ENCODE measurements at regions not wholly inside any gene's neighbourhood (a gene's known extent, or its start where the extent isn't known, plus 50 kb on each side); places are given as distances from the start of the nearest gene placed in this dataset.
"Not testable (repeated sequence)": the region's sequence is repeated elsewhere in the genome, so short reads cannot be mapped to it uniquely, and the experiment has no call there.

DNA sequence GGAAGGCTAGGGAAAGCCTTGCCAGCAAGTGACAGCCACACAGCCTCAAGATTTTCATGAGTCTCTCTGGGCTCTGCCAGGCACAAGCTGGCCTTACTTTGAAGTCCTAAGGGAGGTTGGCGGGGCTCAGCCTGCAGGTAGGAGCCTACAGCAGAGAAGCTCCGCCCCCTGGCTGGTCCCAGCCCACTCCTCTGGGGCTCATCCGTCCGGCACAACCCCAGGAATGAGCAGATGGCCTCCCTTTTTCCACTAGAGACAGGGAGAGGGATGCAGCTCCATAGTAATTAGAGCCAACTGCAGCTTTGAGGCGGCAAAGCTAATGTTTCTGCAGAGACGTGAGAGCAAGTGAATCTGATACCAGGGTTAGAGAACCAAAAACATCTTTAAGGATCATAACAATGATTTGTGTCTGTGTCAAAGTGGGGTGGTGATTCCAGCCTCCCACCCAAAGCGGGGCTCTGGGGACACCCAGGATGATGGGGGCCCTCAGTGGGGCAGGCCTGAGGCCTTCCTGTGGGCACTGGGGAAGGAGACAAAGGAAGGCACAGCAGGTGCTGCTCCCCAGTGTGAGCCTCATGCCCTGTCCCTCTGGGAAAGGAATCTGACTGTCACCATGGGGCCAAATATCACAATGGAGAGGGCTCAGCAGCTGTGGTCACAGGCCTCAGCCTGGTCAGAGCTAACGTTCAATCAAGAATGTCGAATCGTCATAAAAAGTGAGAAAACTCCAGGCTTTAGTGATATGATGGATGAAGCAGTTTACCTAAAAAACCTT is 61.5 kb downstream of the RBFOX3 start:
- Histone ChIP-seq H3K4me1 (ENCODE audit: insufficient read depth) (no peaks in the 10 kb centered on the region), H2AFZ (no peak overlapping the region), H3K27ac (no peak overlapping the region), H3K9me2 (ENCODE audit: insufficient read depth) (no peaks in the 10 kb centered on the region), H3F3A (ENCODE audit: insufficient read depth) (no peaks in the 10 kb centered on the region), H3K36me3 (ENCODE audit: low read depth) (no peaks in the 10 kb centered on the region), H3K4me3 (no peak overlapping the region), H3K79me2 (ENCODE audit: insufficient read depth) (no peaks in the 10 kb centered on the region), H3K9me3 (ENCODE audit: low read depth) (no peaks in the 10 kb centered on the region), H3K9ac (no peak overlapping the region), H3K4me2 (ENCODE audit: unreplicated experiment) (no peak overlapping the region), H3K27me3 (replicated peaks; ENCODE audit: insufficient read depth) (no peaks in the 10 kb centered on the region), H4K20me1 (ENCODE audit: insufficient read depth) (no peaks in the 10 kb centered on the region)
- WGBS, 2 experiments (ENCODE audit: low coverage in 1 of 2, low lambda C conversion rate in 2 of 2, missing lambda C conversion rate in 2 of 2), result 38 to 43% methylated on average over 10 of the region's 10 CpGs
- no peak for TF ChIP-seq EZH2 (IDR thresholded peaks at IDR 0.05; ENCODE audit: insufficient read depth, poor library complexity, severe bottlenecking)
- no peak for TF ChIP-seq EZH2phosphoT487 (IDR thresholded peaks at IDR 0.05; ENCODE audit: insufficient read depth, low read depth)
- in situ Hi-C loops (cut with MboI), result no loop called here
- DNase-seq, result no peak

DNA sequence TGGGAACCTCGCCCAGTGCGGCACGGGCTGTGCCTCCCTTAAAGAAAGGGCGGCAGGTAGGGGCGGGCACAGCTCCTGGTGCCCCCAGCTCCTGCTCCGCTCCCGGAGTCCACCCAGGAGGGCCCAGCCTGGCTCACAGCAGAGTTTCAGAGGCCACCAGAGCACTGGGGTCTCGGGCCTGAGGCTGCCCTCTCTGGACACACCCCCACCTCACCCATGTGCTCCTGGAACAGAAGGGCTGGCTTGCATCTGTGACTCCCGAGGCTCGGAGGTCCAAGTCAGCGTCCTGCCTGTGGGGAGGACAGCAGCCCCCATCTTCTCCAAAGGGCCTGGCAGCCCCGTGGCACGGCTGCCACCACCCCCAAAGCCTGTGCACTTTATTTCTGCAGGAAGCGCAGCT is 62.7 kb downstream of the RBFOX3 start:
- no peak overlapping the region for H3K9ac ChIP-seq
- H3K4me3 ChIP-seq, result no peak overlapping the region
- H3F3A ChIP-seq (ENCODE audit: insufficient read depth), result no peaks in the 10 kb centered on the region
- TF ChIP-seq EZH2 (IDR thresholded peaks at IDR 0.05; ENCODE audit: insufficient read depth, poor library complexity, severe bottlenecking), result no peak
- no peak for TF ChIP-seq EZH2phosphoT487 (IDR thresholded peaks at IDR 0.05; ENCODE audit: insufficient read depth, low read depth)
- H3K4me1 ChIP-seq (ENCODE audit: insufficient read depth), result no peaks in the 10 kb centered on the region
- no peaks in the 10 kb centered on the region for H4K20me1 ChIP-seq (ENCODE audit: insufficient read depth)
- in situ Hi-C loops (cut with MboI), result no loop called here
- H3K27ac ChIP-seq, result no peak overlapping the region
- no peak for DNase-seq
- 49 to 53% methylated on average over 14 of the region's 14 CpGs for WGBS, 2 experiments (ENCODE audit: low coverage in 1 of 2, low lambda C conversion rate in 2 of 2, missing lambda C conversion rate in 2 of 2)
- H3K27me3 ChIP-seq (replicated peaks; ENCODE audit: insufficient read depth), result no peaks in the 10 kb centered on the region
- no peak overlapping the region for H2AFZ ChIP-seq
- H3K79me2 ChIP-seq (ENCODE audit: insufficient read depth), result no peaks in the 10 kb centered on the region
- no peak overlapping the region for H3K4me2 ChIP-seq (ENCODE audit: unreplicated experiment)
- H3K9me2 ChIP-seq (ENCODE audit: insufficient read depth), result no peaks in the 10 kb centered on the region
- no peaks in the 10 kb centered on the region for H3K36me3 ChIP-seq (ENCODE audit: low read depth)
- no peaks in the 10 kb centered on the region for H3K9me3 ChIP-seq (ENCODE audit: low read depth)

GRCh38 chr17:79547586-79547985 is 63.3 kb downstream of the RBFOX3 start:
- Histone ChIP-seq H3K9me3 (ENCODE audit: low read depth) (no peaks in the 10 kb centered on the region), H3K4me3 (no peak overlapping the region), H3K27ac (no peak overlapping the region), H3K9me2 (ENCODE audit: insufficient read depth) (no peaks in the 10 kb centered on the region), H3K27me3 (replicated peaks; ENCODE audit: insufficient read depth) (no peaks in the 10 kb centered on the region), H2AFZ (no peak overlapping the region), H3K9ac (no peak overlapping the region), H3F3A (ENCODE audit: insufficient read depth) (no peaks in the 10 kb centered on the region), H3K4me2 (ENCODE audit: unreplicated experiment) (no peak overlapping the region), H4K20me1 (ENCODE audit: insufficient read depth) (no peaks in the 10 kb centered on the region), H3K4me1 (ENCODE audit: insufficient read depth) (no peaks in the 10 kb centered on the region), H3K79me2 (ENCODE audit: insufficient read depth) (no peaks in the 10 kb centered on the region), H3K36me3 (ENCODE audit: low read depth) (no peaks in the 10 kb centered on the region)
- DNase-seq, result no peak
- TF ChIP-seq EZH2phosphoT487 (IDR thresholded peaks at IDR 0.05; ENCODE audit: insufficient read depth, low read depth) (no peak), EZH2 (IDR thresholded peaks at IDR 0.05; ENCODE audit: insufficient read depth, poor library complexity, severe bottlenecking) (no peak)
- WGBS, 2 experiments (ENCODE audit: low coverage in 1 of 2, low lambda C conversion rate in 2 of 2, missing lambda C conversion rate in 2 of 2), result 42 to 45% methylated on average over 9 to 10 of the region's 10 CpGs
- in situ Hi-C loops (cut with MboI), result no loop called here

GRCh38 chr17:79547171-79547570 is 63.7 kb downstream of the RBFOX3 start:
- H3K27me3 ChIP-seq (replicated peaks; ENCODE audit: insufficient read depth); H3K27ac ChIP-seq: not testable (repeated sequence)

DNA sequence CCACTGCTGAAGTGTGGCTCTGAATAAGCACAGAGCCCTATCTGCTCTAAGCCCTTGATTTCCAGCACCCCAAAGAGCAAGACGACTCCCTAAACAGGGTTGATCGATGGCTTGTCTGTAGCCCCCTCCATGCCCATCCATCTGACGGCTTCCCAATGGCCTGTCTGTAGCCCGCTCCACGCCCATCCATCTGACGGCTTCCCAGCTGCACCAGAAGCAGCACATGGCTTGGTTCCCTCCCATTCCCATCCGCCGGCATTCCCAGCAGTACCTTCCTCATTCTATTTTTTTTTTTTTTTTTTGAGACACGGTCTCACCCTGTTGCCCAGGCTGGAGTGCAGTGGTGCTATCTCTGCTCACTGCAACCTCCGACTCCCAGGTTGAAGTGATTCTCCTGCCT is 64.5 kb downstream of the RBFOX3 start:
- TF ChIP-seq EZH2 (IDR thresholded peaks at IDR 0.05; ENCODE audit: insufficient read depth, poor library complexity, severe bottlenecking) (no peak), EZH2phosphoT487 (IDR thresholded peaks at IDR 0.05; ENCODE audit: insufficient read depth, low read depth) (no peak)
- H3K9me3 ChIP-seq (ENCODE audit: low read depth), result no peaks in the 10 kb centered on the region

More at GRCh38 chr17:79547171-79547570, 63.7 kb downstream of the RBFOX3 start:
- H3K79me2 ChIP-seq (ENCODE audit: insufficient read depth); H3F3A ChIP-seq (ENCODE audit: insufficient read depth); H4K20me1 ChIP-seq (ENCODE audit: insufficient read depth); H3K9me2 ChIP-seq (ENCODE audit: insufficient read depth); H3K4me2 ChIP-seq (ENCODE audit: unreplicated experiment); H3K9ac ChIP-seq; H3K4me1 ChIP-seq (ENCODE audit: insufficient read depth); H3K36me3 ChIP-seq (ENCODE audit: low read depth); in situ Hi-C loops (cut with MboI); H2AFZ ChIP-seq; DNase-seq; H3K4me3 ChIP-seq; H3K9me3 ChIP-seq (ENCODE audit: low read depth): not testable (repeated sequence)
- WGBS, 2 experiments (ENCODE audit: low coverage in 1 of 2, low lambda C conversion rate in 2 of 2, missing lambda C conversion rate in 2 of 2), result 59 to 61% methylated on average over 12 of the region's 12 CpGs

More for the DNA sequence above, 64.5 kb downstream of the RBFOX3 start:
- Histone ChIP-seq H3K27ac (no peak overlapping the region), H3K9me2 (ENCODE audit: insufficient read depth) (no peaks in the 10 kb centered on the region), H3K4me1 (ENCODE audit: insufficient read depth) (no peaks in the 10 kb centered on the region), H3K9ac (no peak overlapping the region), H3K4me3 (no peak overlapping the region), H3F3A (ENCODE audit: insufficient read depth) (no peaks in the 10 kb centered on the region), H4K20me1 (ENCODE audit: insufficient read depth) (no peaks in the 10 kb centered on the region), H3K36me3 (ENCODE audit: low read depth) (no peaks in the 10 kb centered on the region), H2AFZ (no peak overlapping the region), H3K27me3 (replicated peaks; ENCODE audit: insufficient read depth) (no peaks in the 10 kb centered on the region), H3K4me2 (ENCODE audit: unreplicated experiment) (no peak overlapping the region), H3K79me2 (ENCODE audit: insufficient read depth) (no peaks in the 10 kb centered on the region)
- WGBS, 2 experiments (ENCODE audit: low coverage in 1 of 2, low lambda C conversion rate in 2 of 2, missing lambda C conversion rate in 2 of 2), result 56 to 73% methylated on average over 10 of the region's 10 CpGs
- in situ Hi-C loops (cut with MboI), result no loop called here
- no peak for DNase-seq

All from GM23248 (cell line).